Right atrium auricular region (tissue), 2 donors: ENCODE measurements at regions not wholly inside any gene's neighbourhood (a gene's known extent, or its start where the extent isn't known, plus 50 kb on each side); places are given as distances from the start of the nearest gene placed in this dataset.

ENCODE experiments used
- DNase-seq: peaks from one replicate; pipeline ENCODE4 v3.0.0-alpha.2; 2019; ENCODE audit warnings: low spot score
- H3K27ac ChIP-seq, 2 donors: fragments of 200-600 bp; sonication (generic); 1 replicate in 1 of 2; 2 replicates in 1 of 2; pipeline ENCODE4 v1.5.1; 2016 to 2019
- H3K27me3 ChIP-seq, 2 donors: fragments of 200-600 bp; sonication (generic); one replicate each; pipeline versions ENCODE4 v1.5.1 to v1.6.0; 2017 to 2019
- H3K36me3 ChIP-seq: fragments of 200-600 bp; sonication (generic); one replicate; pipeline ENCODE4 v1.5.1; 2016
- H3K4me1 ChIP-seq, 2 donors: fragments of 200-600 bp; sonication (generic); one replicate each; pipeline versions ENCODE4 v1.5.1 to v1.6.0; 2017 to 2019
- H3K4me3 ChIP-seq, 2 donors: fragments of 200-600 bp; sonication (generic); 1 replicate in 1 of 2; 2 replicates in 1 of 2; pipeline ENCODE4 v1.5.1; 2017 to 2019; ENCODE audit warnings: mild to moderate bottlenecking in 1 of 2, moderate library complexity in 1 of 2
- H3K9me3 ChIP-seq, 2 donors: fragments of 200-600 bp; sonication (generic); one replicate each; pipeline ENCODE4 v1.5.1; 2019
- TF ChIP-seq, protein P1 (sequence below), 2 donors: fragments of 200-600 bp; sonication (generic); IDR thresholded peaks; one replicate each; pipeline ENCODE4 v1.5.1; 2019; ENCODE audit warnings: antibody characterized with exemption in 2 of 2

DNA sequence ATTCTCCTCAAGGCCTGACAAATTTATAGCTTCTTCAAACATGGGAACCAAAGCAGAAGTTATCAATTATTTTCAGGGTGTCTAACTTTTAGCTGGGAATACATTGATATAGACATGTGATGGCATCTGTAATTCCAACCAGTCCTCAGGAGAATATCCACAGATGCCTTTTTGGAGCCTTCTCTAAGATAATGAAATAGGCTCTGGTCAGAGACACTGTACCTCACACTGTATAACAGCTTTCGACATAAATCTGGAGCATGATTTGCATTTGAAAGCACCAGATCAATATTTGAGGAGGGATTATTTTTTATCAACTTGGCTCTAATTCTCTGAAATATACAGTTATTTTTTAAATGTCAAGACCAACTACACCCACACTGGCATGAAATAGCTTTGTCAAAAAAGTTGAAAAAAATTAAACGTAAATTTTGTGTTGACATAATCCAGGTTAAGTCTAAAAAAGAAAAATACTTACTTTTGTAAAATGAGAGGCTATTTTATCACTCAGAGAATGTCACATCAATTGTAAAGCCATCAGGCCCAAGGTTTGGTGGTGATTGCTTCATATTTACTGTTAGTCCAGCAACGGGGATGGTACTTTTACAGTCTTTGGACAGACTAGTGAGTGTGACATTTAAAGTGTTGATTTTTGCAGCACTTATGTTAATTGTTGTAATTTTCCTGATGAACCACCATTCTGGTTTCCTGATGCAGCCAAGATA, 177.0 kb upstream of the SP8 start:
- no peak for DNase-seq
- Histone ChIP-seq H3K27me3 (no peaks in the 10 kb centered on the region), H3K4me1 (no peaks in the 10 kb centered on the region), H3K27ac (no peak overlapping the region), H3K9me3 (no peaks in the 10 kb centered on the region), H3K4me3 (no peak overlapping the region), H3K36me3 (no peaks in the 10 kb centered on the region)
- TF ChIP-seq, protein P1, sequence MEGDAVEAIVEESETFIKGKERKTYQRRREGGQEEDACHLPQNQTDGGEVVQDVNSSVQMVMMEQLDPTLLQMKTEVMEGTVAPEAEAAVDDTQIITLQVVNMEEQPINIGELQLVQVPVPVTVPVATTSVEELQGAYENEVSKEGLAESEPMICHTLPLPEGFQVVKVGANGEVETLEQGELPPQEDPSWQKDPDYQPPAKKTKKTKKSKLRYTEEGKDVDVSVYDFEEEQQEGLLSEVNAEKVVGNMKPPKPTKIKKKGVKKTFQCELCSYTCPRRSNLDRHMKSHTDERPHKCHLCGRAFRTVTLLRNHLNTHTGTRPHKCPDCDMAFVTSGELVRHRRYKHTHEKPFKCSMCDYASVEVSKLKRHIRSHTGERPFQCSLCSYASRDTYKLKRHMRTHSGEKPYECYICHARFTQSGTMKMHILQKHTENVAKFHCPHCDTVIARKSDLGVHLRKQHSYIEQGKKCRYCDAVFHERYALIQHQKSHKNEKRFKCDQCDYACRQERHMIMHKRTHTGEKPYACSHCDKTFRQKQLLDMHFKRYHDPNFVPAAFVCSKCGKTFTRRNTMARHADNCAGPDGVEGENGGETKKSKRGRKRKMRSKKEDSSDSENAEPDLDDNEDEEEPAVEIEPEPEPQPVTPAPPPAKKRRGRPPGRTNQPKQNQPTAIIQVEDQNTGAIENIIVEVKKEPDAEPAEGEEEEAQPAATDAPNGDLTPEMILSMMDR (IDR thresholded peaks at IDR 0.05), result no peak

DNA sequence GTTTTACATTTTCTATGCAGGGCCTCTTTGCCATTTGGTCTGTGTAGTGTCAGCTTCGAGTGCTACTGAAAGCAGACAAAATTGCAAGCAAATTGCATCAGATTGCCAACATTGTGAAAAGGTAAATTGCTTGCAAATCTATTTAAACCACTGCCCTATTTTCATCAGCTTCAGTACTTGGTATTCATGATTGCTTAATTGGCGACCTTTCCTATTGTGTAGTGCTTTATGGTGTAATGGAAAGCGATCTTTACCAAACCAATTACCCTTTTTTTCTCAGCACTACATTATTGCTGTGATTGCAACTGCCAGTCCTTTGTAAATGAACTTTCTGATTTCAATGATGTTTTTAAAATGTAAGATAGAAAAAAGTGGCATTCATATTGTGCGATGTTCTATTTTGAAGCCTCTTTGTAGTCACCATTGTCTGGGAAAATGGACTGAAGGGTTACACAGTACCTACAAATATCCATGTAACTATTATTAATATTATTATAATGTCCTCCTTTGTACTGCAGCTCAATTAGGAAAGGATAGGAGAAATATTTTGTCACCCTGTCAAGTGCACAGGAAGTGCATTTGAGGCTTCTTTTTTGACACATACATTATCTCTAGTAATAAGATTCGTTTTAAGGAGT, 177.7 kb upstream of the SP8 start:
- no peaks in the 10 kb centered on the region for H3K27me3 ChIP-seq
- no peaks in the 10 kb centered on the region for H3K36me3 ChIP-seq
- H3K27ac ChIP-seq, result no peak overlapping the region
- no peaks in the 10 kb centered on the region for H3K9me3 ChIP-seq
- no peak for DNase-seq
- H3K4me3 ChIP-seq, result no peak overlapping the region
- TF ChIP-seq, protein P1 (IDR thresholded peaks at IDR 0.05), result no peak
- H3K4me1 ChIP-seq, result no peaks in the 10 kb centered on the region

DNA sequence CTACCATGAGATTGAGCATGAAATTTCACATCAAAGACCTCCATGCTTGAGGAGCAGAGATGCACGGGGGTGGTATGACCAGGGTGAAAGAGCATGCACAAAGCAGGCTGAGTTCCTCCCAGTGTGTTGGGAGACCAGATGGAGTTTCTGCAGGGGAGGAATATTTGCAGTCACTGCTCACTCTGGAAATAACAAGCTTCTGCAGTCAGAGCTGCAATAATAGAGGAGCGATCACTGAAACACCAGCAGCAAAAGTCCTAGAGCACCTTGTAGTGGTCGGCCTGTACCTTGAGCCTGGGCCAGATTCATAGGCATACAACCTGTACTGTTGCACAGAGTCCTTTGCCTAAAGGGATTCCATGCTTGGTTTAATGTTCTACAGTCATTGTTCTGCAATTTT, 184.5 kb upstream of the SP8 start:
- Histone ChIP-seq H3K27me3 (no peaks in the 10 kb centered on the region), H3K27ac (no peak overlapping the region), H3K9me3 (no peaks in the 10 kb centered on the region), H3K36me3 (no peaks in the 10 kb centered on the region), H3K4me1 (no peaks in the 10 kb centered on the region), H3K4me3 (no peak overlapping the region)
- DNase-seq, result no peak
- TF ChIP-seq, protein P1 (IDR thresholded peaks at IDR 0.05), result no peak

DNA sequence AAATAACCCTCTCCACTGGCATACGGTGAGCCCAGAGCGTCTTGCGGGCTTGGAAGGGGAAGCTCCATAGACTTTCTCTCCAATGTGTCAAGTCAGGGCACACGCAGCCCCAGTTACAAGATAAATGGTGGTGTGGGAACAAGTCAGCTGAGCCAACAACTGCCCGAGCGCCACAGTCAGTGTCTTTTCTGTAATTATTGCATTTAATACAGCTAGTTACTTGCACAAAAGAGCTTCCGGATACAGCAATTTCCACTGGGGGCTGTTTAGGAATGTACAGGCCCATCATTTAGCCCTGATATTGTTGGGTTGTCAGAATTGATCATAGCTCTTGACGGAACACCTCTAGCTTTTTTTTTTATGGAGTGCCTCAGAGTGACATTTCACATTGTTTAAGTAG, 193.5 kb upstream of the SP8 start:
- DNase-seq, result no peak
- no peaks in the 10 kb centered on the region for H3K9me3 ChIP-seq
- TF ChIP-seq, protein P1 (IDR thresholded peaks at IDR 0.05), result no peak
- no peaks in the 10 kb centered on the region for H3K27me3 ChIP-seq
- H3K27ac ChIP-seq, result no peak overlapping the region
- no peaks in the 10 kb centered on the region for H3K4me1 ChIP-seq
- H3K4me3 ChIP-seq, result no peak overlapping the region
- H3K36me3 ChIP-seq, result no peaks in the 10 kb centered on the region

DNA sequence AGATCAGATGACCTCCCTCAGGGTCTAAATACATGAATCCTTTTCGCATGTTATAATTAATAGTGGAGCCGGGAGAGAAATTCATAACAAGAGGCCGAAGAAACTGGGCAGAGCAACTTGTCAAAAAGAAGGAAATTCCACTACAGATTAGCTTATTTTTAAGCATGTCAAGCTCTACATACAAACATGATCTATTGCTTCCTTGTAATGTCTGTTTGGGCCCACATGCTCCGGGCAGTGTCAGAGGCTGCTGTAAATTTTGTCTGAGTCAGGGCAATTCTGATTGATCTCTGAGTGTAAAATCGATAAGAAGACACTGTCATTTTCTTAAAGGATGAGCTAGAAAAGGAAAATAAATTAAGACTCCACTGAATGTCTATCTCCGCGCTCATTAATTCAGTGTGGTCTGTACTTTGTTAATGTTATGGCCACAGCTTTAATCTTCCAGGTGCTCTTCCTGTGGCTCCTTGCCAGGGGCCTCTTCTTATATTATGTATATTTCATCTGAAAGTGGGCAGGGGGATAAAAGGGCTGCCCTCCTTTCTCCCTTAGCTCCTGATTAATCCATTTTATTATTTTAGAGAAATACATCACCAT, 194.1 kb upstream of the SP8 start:
- Histone ChIP-seq H3K27me3 (no peaks in the 10 kb centered on the region), H3K27ac (no peak overlapping the region), H3K4me3 (no peak overlapping the region), H3K9me3 (no peaks in the 10 kb centered on the region), H3K4me1 (no peaks in the 10 kb centered on the region), H3K36me3 (no peaks in the 10 kb centered on the region)
- TF ChIP-seq, protein P1 (IDR thresholded peaks at IDR 0.05), result no peak
- DNase-seq, result no peak
